Subcutaneous abdominal adipose tissue (tissue), 5 donors: ENCODE measurements at regions not wholly inside any gene's neighbourhood (a gene's known extent, or its start where the extent isn't known, plus 50 kb on each side); places are given as distances from the start of the nearest gene placed in this dataset.

Experiments used
- H3K27ac ChIP-seq: one replicate; pipeline ENCODE4 v1.7.0; 2013; ENCODE audit warnings: low read depth, mild to moderate bottlenecking, inconsistent platforms, low read length, moderate library complexity
- H3K27me3 ChIP-seq, 5 donors: one replicate each; pipeline ENCODE4 v1.7.0; 2013; ENCODE audit warnings: low read length in 5 of 5, inconsistent platforms in 1 of 5; ENCODE audit not compliant: control insufficient read depth in 5 of 5, insufficient read depth in 4 of 5
- H3K36me3 ChIP-seq, 5 donors: one replicate each; pipeline ENCODE4 v1.7.0; 2013; ENCODE audit warnings: low read length in 5 of 5; ENCODE audit not compliant: control insufficient read depth in 5 of 5, insufficient read depth in 5 of 5
- H3K4me1 ChIP-seq, 5 donors: one replicate each; pipeline ENCODE4 v1.7.0; 2013; ENCODE audit warnings: low read length in 5 of 5, mild to moderate bottlenecking in 3 of 5, moderate library complexity in 1 of 5; ENCODE audit not compliant: control insufficient read depth in 5 of 5, insufficient read depth in 5 of 5
- H3K4me3 ChIP-seq, 5 donors: one replicate each; pipeline ENCODE4 v1.7.0; 2013; ENCODE audit warnings: low read length in 5 of 5, low read depth in 1 of 5
- H3K9ac ChIP-seq, 5 donors: one replicate each; pipeline ENCODE4 v1.7.0; 2013; ENCODE audit warnings: low read length in 5 of 5, mild to moderate bottlenecking in 4 of 5, moderate library complexity in 3 of 5
- H3K9me3 ChIP-seq, 5 donors: one replicate each; pipeline ENCODE4 v1.7.0; 2013; ENCODE audit warnings: low read length in 5 of 5; ENCODE audit not compliant: control insufficient read depth in 5 of 5
- donor health status: healthy.
- donor health status: healthy.
- donor health status: healthy.
- donor health status: healthy.
- donor health status: healthy.

GRCh38 chr16:73390936-73391335, 343.0 kb upstream of the ZFHX3 start:
- no peak overlapping the region for H3K9ac ChIP-seq
- H3K36me3 ChIP-seq: no peaks in the 10 kb centered on the region
- H3K9me3 ChIP-seq: no peaks in the 10 kb centered on the region
- no peaks in the 10 kb centered on the region for H3K4me1 ChIP-seq
- no peak overlapping the region for H3K4me3 ChIP-seq
- no peak overlapping the region for H3K27ac ChIP-seq
- no peaks in the 10 kb centered on the region for H3K27me3 ChIP-seq

GRCh38 chr16:73390491-73390890, 342.6 kb upstream of the ZFHX3 start:
- H3K4me1 ChIP-seq: no peaks in the 10 kb centered on the region
- no peak overlapping the region for H3K27ac ChIP-seq
- no peak overlapping the region for H3K9ac ChIP-seq
- no peak overlapping the region for H3K4me3 ChIP-seq
- no peaks in the 10 kb centered on the region for H3K27me3 ChIP-seq
- no peaks in the 10 kb centered on the region for H3K36me3 ChIP-seq
- no peaks in the 10 kb centered on the region for H3K9me3 ChIP-seq

GRCh38 chr16:73389085-73389484, 341.2 kb upstream of the ZFHX3 start:
- H3K4me1 ChIP-seq: no peaks in the 10 kb centered on the region
- no peaks in the 10 kb centered on the region for H3K27me3 ChIP-seq
- no peak overlapping the region for H3K4me3 ChIP-seq
- H3K27ac ChIP-seq: no peak overlapping the region
- no peaks in the 10 kb centered on the region for H3K9me3 ChIP-seq
- H3K36me3 ChIP-seq: no peaks in the 10 kb centered on the region
- H3K9ac ChIP-seq: no peak overlapping the region

GRCh38 chr16:73387979-73388378, 340.1 kb upstream of the ZFHX3 start:
- Histone ChIP-seq H3K4me3 (no peak overlapping the region), H3K27me3 (no peaks in the 10 kb centered on the region), H3K4me1 (no peaks in the 10 kb centered on the region), H3K36me3 (no peaks in the 10 kb centered on the region), H3K9ac (no peak overlapping the region), H3K27ac (no peak overlapping the region), H3K9me3 (no peaks in the 10 kb centered on the region)

- H3K27me3 ChIP-seq: no peaks in the 10 kb centered on the region
- no peak overlapping the region for H3K4me3 ChIP-seq
- no peaks in the 10 kb centered on the region for H3K9me3 ChIP-seq
- no peak overlapping the region for H3K27ac ChIP-seq
- H3K9ac ChIP-seq: no peak overlapping the region
- no peaks in the 10 kb centered on the region for H3K36me3 ChIP-seq
- H3K4me1 ChIP-seq: no peaks in the 10 kb centered on the region
Measured at GRCh38 chr16:73385696-73386095, 337.8 kb upstream of the ZFHX3 start.

- H3K4me1 ChIP-seq: no peaks in the 10 kb centered on the region
- no peak overlapping the region for H3K4me3 ChIP-seq
- no peaks in the 10 kb centered on the region for H3K27me3 ChIP-seq
- H3K36me3 ChIP-seq: no peaks in the 10 kb centered on the region
- no peaks in the 10 kb centered on the region for H3K9me3 ChIP-seq
- H3K9ac ChIP-seq: no peak overlapping the region
- H3K27ac ChIP-seq: no peak overlapping the region
Measured at GRCh38 chr16:73384506-73385089, 336.7 kb upstream of the ZFHX3 start.

GRCh38 chr16:73383988-73384365, 336.0 kb upstream of the ZFHX3 start:
- Histone ChIP-seq H3K36me3 (no peaks in the 10 kb centered on the region), H3K27ac (no peak overlapping the region), H3K4me1 (no peaks in the 10 kb centered on the region), H3K9ac (no peak overlapping the region), H3K9me3 (no peaks in the 10 kb centered on the region), H3K27me3 (no peaks in the 10 kb centered on the region), H3K4me3 (no peak overlapping the region)

GRCh38 chr16:73383195-73383987, 335.5 kb upstream of the ZFHX3 start:
- H3K4me3 ChIP-seq: no peak overlapping the region
- no peak overlapping the region for H3K27ac ChIP-seq
- H3K9me3 ChIP-seq: no peaks in the 10 kb centered on the region
- H3K27me3 ChIP-seq: no peaks in the 10 kb centered on the region
- H3K36me3 ChIP-seq: no peaks in the 10 kb centered on the region
- no peak overlapping the region for H3K9ac ChIP-seq
- no peaks in the 10 kb centered on the region for H3K4me1 ChIP-seq

- no peak overlapping the region for H3K9ac ChIP-seq
- H3K4me3 ChIP-seq: no peak overlapping the region
- H3K27ac ChIP-seq: no peak overlapping the region
- H3K27me3 ChIP-seq: no peaks in the 10 kb centered on the region
- H3K4me1 ChIP-seq: no peaks in the 10 kb centered on the region
- no peaks in the 10 kb centered on the region for H3K36me3 ChIP-seq
- H3K9me3 ChIP-seq: no peaks in the 10 kb centered on the region
Measured at GRCh38 chr16:73378471-73378870, 330.5 kb upstream of the ZFHX3 start.

GRCh38 chr16:73371584-73372319, 323.8 kb upstream of the ZFHX3 start:
- H3K27me3 ChIP-seq: peaks cover 0 to 4% (median 0%) of the 10 kb centered on the region in 5 donors
- H3K9ac ChIP-seq: no peak overlapping the region
- no peaks in the 10 kb centered on the region for H3K4me1 ChIP-seq
- no peak overlapping the region for H3K27ac ChIP-seq
- H3K36me3 ChIP-seq: no peaks in the 10 kb centered on the region
- H3K9me3 ChIP-seq: no peaks in the 10 kb centered on the region
- H3K4me3 ChIP-seq: no peak overlapping the region
